GM19463 (cell line): ENCODE measurements at regions not wholly inside any gene's neighbourhood (a gene's known extent, or its start where the extent isn't known, plus 50 kb on each side); places are given as distances from the start of the nearest gene placed in this dataset.
"Not testable (repeated sequence)": the region's sequence is repeated elsewhere in the genome, so short reads cannot be mapped to it uniquely, and the experiment has no call there.

Experiments used
- ATAC-seq: cut with Tn5 transposase; IDR thresholded peaks from one replicate; pipeline ENCODE4 v1.9.1; 2021; ENCODE audit warnings: mild to moderate bottlenecking, moderate library complexity; ENCODE audit not compliant: unreplicated experiment

DNA sequence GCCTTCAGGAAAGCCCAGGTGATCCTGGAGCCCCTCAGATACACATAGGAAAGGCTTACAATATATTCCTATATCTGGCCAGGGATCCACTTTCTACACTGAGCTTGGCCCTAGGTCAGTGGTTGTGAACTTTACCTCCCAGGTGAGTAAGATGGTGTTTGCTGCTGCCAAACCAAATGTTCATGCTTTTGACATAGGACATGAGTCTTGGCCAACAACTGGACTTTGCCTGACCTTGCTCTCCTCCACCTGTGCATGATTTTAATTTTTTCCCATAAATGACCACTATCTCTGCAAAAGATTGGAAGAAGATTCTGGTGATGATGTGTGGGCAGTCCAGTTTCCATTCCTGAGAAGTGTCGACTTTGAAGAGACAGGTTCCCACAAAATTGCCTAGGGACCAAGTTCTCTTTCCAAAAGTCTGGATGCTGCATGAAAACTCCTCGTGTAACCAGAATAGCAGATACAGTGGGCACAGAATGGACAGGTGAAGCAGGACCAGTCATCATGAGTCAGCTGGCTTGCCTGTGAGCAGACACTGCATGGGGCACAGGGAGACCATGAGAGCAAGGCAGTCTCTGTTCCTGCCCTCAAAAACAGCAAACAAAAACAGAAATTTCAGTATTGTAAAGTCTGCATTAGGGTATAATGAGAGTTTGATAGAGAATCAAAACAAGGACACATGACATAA, 226.4 kb upstream of the MON1B start:
- ATAC-seq = no peak

DNA sequence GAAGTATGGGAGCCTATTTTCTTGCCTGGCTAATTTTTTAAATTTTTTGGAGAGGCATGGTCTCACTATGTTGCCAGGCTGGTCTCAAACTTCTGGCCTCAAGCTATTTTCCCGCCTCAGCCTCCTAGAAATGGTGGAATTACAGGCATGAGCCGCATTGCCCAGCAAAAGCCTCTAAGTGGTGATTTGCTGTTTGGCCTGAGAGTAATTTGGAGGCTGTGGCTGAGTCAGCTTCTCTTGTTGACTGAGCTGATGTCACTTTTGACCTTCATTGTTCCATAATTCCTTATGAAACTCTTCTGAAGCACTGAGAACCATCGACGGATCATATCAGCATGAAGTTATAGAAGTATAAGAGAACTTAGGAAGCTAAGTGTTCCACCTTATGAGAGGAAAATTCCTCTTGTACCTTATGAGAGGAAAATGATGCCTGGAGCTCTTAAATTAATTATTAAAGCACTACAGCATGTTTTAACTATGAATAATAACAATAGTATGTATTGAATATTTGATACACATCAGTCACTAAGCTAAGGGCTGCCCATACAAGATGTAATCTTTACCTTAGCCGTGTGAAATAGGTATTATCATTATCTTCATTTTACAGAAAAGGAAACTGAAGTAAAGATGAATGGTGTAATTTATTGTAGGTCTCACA, 220.8 kb upstream of the MON1B start:
- no peak for ATAC-seq

DNA sequence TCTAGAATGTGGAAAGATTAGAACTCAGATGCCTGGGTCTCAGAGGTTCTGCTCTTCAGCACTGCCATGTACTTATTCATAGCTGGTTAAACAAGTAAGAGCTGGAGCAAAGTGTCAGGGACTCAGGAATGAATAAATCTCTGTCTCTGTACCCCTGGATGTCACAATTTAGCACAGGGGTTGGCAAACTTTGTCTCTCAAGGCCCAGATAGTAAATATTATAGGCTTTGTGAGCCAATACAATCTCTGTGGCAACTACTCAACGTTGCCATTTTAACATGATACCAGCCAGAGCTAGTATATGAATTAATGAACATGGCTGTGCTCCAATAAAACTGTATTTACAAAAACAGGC, 220.3 kb upstream of the MON1B start:
- no peak for ATAC-seq

DNA sequence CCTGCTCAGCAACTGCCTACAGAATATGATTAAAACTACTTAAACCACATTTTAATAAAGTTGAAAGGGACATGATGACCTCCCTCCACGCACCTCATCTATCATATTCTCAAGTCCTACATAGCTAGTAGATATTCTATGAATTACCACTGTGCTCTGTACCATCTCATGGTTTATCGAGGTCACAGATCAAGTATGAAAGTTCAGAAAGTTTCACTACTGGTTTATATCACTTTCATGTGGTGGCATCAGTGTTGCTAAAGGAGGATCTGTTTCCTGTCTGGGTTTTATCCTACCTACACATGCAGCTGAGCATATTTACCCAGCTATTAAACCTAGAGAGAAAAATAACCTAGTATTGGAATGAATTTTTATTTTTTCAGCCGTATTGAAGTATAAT, 214.9 kb upstream of the MON1B start:
- peak; percentile 96 for ATAC-seq

DNA sequence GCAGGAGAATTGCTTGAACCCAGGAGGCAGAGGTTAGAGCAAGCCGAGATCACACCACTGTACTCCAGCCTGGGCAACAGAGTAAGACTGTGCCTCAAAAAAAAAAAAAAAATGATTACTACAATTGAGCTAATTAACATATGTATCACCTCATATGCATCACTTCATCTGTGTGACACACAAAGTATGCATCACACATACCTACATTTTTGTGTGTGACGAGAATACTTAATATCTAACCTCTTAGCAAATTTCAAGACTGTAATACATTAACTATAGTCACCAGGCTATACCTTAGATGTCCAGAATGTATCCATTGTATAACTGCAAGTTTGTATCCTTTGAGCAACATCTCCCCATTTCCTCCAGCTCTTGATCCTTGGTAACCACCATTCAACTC, 214.2 kb upstream of the MON1B start:
- ATAC-seq = no peak

DNA sequence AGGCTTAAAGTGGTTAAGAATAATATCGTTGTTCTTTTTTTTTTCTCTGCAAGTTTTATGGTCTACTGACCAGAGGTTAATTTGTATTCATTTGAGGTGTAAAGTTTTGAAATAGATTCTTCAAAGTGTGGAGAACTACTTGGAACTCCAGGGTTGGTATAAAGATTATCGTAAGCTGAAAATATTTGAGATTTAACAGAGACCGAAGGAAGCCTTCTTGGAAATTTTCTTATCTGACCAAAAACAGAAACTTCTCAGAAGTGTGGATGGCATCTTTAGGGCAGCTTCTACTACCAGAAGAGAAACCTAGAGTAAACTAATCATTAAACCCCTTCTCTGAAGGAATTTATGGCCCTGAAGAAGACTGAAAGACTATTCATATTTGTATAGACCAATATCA, 206.8 kb upstream of the MON1B start:
- no peak for ATAC-seq

DNA sequence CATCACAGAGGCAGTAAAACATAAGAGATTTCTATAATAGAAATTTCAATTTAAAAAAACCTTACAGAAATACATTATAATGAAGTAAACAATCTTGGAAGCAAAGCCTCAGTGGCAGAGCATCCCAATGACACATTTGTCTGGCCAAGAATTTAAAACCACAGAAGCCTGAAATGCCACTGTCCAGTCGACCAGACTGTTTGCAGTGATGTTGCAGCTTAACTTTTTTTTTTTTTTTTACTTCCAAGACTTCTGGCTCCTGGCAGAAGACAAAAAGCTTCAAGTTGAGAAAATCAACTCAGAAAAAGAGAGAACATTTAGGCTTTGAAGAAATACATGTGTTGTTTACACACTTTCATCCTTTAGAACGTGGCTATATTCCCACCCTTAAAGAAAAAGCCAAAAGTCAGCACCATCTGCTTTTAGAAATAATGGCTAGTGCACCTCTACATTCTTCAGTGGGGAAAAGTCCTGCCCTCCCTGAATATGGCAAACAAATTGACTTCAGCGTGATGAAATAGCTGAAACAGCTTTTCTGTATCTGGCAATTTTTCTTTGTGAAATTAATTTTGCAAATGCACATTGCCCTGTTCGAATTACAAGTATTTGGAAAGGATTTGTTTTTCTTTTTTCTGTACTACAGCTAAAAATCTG, 205.5 kb upstream of the MON1B start:
- ATAC-seq = no peak

DNA sequence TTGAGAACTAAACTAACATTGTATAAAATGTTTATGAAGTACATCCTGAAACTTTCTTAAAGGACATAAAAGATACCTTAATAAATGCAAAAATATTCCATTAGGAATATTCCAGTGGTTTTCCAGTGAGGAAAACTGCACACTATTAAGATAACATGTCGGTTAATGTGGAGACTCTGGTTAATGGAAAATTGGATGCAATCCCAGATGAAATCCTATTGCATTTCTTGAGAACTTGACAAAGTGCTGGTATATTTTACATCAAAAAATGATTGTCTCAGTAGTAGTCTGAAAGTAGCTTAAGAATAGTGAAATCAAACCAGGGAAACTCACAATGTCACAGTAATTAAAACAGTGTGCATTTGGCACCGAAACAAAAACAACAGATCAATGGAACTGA, 202.5 kb upstream of the MON1B start:
- ATAC-seq = no peak

DNA sequence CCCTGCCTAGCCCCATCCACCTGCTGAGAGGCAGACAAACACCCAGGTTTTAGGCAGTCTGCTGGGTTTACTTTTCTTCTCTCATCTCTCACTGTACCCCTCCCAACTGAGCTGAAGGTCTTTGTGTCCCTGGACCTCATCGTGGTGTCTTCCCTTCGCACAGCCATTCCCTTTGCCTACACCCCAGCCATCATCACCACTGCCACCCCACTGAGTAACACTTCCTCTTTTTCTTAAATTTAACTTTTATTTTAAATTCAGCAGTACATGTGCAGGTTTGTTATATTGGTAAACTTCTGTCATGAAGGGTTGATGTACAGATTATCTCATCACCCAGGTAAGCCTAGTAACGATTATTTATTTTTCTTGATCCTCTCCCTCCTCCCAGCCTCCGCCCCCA, 188.3 kb upstream of the MON1B start:
- no peak for ATAC-seq

DNA sequence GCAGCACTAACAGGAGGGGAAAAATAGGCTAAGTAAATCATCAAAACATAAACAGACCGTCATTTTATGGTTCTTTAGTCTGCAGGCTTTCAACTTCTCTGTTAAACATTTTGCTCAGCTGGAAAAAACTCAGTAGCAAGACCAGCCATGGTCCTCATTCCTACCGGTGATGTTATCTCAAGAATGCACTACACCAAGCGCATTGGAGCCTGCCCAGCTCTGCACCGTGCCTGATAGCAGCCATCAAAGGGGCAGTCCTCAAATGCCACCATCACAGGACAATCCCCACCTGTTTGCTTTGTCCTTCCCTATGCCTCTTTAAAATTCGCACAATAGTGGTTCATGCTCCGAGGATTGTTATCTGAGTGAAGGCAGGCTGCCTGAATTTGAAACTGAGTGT, 181.5 kb upstream of the MON1B start:
- ATAC-seq = no peak

DNA sequence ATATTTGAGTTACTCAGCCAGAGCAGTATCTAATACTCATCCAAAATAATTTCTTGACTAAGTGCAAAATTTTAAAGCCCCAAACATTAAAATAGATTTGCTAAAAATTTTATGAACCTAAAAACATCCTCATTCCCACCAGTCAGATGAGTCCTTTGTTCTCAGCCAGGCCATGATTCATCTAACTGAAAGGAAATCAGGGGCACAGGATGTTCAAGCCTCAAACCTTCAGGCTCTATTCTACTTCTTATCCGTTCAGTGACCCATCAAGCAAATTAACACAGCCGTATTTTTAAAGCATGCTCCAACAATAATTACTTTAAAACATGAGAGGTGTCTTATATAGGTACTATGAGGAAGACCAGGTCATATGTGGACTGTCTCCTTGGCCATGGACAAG, 176.5 kb upstream of the MON1B start:
- no peak for ATAC-seq

DNA sequence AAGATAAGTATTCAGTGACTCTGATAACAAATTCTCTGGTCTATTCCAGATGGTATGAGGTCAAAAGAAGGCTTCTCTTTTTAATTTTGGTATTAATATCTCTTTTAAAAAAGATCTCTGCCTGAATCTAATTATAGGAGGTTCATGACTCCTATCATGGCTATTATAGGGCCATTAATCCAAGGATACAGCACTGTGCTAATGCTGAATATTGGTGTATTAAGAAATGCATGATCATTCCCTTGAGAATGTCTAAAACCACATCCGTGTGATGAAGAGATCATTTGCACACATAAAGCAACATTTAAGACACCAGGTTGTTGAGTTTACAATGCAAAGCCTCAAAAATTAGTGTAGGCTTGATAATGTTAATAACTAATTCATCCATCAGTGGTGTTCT, 160.4 kb upstream of the MON1B start:
- no peak for ATAC-seq

DNA sequence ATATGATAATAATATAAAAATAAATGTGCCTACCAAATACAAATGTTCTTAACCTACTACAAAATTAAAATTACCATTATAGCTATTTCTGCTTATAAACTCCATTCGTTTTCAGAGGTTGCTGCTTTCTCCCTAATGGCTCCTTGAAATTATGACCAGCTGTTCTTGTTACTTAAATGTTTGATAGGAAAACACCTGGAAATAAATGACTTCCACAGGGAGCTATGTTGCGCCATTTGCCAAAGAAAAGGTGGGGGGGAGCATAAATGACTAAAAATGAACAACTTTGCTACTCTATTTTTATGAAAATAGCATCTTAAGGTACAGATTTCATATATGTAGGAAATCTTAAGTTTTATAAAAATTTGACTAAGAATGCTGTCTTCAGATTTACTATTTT, 157.5 kb upstream of the MON1B start:
- no peak for ATAC-seq

DNA sequence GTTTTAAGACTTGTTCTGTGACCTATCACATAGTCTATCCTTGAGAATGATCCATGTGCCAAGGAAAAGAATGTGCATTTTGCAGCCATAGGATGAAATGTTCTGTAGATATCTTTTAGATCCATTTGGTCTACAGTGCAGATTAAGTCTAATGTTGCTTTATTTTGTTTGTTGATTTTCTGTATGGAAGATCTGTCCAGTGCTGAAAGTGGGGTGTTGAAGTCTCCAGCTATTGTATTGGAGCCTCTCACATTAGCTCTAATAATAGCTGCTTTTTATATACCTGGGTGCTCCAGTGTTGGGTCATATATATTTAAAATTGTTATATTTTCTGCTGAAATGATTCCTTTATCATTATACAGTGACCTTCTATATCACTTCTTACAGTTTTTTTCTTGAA, 155.6 kb upstream of the MON1B start:
- no peak for ATAC-seq

DNA sequence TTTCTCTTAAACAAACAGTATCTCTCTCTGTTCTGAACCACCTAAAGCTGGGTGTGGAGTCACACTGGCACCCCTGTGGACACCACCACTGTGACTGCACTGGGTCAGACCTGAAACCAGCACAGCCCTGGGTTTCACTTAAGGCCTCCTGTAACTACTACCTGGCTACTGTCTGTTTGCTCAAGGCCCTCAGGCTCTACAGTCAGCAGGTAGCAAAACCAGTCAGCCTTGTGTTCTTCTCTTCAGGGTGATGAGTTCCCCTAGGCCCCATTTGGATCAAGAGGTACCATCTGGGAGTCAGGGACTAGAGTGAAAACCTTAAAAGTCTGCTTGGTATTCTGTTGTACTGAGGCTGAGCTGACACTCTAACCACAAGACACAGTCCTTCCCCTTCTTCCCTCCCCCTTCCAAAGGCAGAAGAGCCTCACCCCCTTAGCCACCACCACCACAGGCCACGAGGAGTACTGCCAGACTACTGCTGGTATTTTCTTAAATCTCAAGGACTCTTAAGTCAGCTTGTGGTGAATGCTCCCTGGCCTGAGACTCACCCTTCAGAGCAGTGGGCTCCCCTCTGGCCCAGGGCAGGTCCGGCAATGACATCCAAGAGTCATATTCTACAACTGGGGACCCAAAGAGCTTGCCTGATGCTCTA, 153.2 kb upstream of the MON1B start:
- no peak for ATAC-seq

DNA sequence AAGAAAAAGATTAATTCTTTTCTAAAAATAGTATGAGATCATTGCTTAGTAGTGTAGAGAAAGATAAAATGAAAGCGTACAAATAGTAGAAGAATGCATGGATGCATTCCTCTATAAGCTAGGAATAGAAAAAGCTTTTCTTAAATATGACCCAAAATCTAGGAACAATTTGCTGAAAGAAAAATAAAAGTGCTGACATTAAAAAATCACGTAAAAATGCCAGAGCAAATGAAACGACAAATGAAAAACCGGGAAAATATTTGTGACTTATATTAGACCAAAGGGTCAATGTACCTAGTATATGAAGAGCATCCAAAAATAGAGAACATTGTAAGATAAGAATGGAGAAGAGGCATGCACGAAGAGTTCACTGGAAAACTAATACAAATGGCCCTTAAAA, 149.5 kb upstream of the MON1B start:
- no peak for ATAC-seq

DNA sequence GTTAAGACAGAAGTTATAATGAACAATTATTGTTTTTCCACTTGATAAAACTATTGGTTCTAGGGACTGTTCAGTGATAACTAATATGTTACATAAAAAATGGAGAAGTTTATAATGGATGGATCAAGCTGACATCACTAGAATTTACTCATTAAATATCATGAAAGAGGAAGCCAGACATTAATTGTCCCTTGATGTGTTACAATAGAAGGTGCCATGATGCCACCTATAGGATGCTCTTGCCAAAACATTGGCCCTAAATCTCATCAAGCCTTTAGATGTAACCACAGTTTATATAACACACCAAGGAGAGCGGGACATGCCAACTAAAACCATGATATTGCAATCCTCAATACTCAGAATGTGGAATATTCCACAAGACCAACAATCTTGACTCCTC, 147.9 kb upstream of the MON1B start:
- no peak for ATAC-seq

DNA sequence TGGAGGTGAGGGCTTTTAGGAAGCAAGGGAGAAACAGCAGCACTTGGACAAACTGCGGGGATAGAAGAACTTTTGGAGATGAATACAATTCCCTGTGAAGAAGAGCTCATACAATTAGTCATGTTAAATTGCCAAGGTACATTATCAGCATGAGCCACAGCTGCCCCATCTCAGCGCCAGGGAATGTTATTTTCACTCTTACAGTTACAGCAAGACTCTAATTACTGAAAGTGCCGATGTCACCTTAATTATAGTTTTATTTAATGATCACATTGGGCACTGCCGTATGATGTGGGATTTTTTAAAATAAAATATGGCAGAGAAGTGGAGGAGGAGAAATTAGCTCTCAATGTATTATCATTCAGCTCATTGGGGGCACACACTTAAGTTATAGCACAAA, 144.8 kb upstream of the MON1B start:
- no peak for ATAC-seq

DNA sequence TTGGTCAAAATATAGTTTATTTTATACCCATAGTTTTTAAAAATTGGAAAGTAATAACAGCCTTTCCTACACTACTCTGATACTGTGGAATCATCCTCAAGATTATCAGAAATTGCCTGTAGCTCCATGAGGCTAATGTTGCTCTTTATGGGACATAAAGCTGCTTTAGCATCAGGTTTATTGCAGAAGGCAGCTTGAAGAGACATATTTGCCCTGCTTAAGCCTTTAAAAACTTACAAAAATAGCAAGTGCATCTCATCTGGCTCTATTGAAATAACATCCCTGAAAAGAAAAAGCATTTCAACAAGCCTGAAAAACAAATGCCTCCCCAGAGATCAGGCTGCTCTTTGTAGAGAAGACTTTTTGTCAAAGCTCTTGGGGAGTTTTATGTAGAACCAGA, 142.9 kb upstream of the MON1B start:
- no peak for ATAC-seq

DNA sequence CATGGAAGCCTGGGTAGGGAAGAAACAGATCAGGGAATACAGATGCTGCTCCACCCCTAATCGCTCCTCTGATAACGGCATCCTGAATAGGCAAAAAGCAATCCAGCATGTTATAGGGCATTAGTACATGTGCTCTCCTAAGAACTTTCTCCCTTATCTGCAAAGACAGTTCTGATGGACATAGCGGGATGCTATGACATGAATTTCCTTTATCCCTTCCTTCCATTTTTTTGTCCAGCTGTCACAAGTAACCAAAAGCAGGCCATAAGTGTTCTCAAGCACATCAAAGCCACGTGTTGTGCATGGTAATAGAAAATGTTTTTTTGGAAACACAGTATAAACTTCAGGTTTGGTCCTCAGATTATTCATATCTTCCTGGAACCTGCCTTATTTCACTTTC, 141.4 kb upstream of the MON1B start:
- no peak for ATAC-seq

DNA sequence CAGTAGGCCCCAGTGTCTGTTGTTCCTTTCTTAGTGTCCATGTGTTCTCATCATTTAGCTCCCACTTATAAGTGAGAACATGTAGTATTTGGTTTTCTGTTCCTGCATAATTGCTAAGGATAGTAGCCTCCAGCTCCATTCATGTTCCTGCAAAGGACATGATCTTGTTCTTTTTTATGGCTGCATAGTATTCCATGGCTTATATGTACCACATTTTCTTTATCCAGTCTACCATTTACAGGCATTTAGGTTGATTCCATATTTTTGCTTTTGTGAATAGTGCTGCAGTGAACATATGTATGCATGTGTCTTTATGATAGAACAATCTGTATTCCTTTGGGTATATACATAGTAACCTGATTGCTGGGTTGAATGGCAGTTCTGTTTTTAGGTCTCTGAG, 134.4 kb upstream of the MON1B start:
- not testable (repeated sequence) for ATAC-seq

DNA sequence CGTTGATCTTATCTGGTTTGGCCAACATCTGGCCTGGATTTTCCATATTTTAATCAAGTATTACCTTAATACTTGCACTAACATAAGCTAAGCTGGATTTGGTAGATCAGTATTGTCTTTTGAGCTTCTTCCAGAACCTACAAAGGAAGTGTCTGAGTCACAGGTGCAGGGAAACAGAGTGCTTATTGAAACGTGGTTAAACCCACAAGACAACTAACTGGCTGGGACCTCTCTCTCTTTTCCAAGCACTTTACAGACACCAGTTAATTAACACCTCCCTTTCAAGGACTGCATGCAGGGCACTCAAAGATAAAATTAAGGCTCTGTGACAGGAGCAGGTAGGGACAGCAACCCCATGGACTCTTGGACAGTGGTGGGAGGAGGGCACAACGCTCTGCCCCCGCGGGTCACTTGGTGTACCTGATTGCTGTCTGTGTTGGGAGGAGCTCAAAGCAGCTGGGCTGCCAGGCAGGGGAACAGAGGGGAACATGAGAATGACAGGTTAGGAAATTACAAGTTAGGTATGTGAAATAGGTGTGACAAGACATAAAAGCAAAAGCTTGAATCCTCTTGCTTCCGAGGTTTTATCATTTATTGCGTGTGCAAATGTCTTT, 133.7 kb upstream of the MON1B start:
- ATAC-seq = no peak
